ENCODE measurements at regions not wholly inside any gene's neighbourhood (a gene's known extent, or its start where the extent isn't known, plus 50 kb on each side); places are given as distances from the start of the nearest gene placed in this dataset.

DNA sequence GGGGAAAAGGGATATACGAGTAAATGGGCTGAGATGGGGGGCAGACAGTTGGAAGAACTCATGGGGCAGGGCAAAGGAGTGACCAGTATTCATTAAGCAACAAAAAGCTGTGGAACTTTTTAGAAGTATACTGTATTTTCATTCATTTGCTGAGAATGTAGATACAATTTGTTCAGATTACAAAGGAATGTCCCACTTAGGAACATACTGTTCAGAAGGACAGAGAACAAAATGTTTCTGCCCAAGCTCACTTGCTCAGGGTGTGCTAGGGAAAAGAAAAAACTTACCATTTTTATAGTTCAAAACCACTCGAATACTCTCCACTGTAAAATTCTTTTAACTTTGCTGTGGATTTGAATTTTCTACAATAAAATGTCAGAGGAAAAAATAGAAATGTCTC lies 135.2 kb upstream of the AFF2 start:
- no peak for DNase-seq (ENCODE audit: low read depth)
- no peak overlapping the region for H3K4me3 ChIP-seq (ENCODE audit: low read depth, low read length)
- TF ChIP-seq, protein P1, sequence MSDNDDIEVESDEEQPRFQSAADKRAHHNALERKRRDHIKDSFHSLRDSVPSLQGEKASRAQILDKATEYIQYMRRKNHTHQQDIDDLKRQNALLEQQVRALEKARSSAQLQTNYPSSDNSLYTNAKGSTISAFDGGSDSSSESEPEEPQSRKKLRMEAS (IDR thresholded peaks at IDR 0.05; ENCODE audit: low read depth, low read length): no peak
- TF ChIP-seq MYC (IDR thresholded peaks at IDR 0.05; ENCODE audit: low read depth, low read length): no peak
- TF ChIP-seq POLR2A (IDR thresholded peaks at IDR 0.05; ENCODE audit: extremely low read depth, insufficient read length): no peak
- TF ChIP-seq, protein P2, sequence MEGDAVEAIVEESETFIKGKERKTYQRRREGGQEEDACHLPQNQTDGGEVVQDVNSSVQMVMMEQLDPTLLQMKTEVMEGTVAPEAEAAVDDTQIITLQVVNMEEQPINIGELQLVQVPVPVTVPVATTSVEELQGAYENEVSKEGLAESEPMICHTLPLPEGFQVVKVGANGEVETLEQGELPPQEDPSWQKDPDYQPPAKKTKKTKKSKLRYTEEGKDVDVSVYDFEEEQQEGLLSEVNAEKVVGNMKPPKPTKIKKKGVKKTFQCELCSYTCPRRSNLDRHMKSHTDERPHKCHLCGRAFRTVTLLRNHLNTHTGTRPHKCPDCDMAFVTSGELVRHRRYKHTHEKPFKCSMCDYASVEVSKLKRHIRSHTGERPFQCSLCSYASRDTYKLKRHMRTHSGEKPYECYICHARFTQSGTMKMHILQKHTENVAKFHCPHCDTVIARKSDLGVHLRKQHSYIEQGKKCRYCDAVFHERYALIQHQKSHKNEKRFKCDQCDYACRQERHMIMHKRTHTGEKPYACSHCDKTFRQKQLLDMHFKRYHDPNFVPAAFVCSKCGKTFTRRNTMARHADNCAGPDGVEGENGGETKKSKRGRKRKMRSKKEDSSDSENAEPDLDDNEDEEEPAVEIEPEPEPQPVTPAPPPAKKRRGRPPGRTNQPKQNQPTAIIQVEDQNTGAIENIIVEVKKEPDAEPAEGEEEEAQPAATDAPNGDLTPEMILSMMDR (IDR thresholded peaks at IDR 0.05; ENCODE audit: low read depth, low read length): no peak

DNA sequence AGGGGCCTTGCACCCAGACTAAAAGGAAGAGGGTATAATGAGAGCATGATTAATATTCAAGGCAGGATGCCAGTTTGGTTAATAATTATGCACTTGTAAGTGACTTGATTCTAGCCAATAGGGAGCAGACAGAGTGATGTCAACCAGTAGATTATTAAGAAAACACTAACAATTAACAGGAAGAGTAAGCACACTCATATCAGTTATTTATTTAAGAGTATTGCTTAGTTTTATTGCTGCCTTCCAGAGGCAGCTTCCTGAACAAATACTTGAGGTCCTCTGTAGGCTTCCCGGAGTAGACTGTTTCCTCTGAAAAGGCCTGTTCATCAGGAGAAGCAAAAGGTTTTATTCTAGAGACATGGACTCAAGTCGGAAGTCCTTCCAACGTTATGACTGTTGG lies 129.1 kb upstream of the AFF2 start:
- TF ChIP-seq POLR2A (IDR thresholded peaks at IDR 0.05; ENCODE audit: extremely low read depth, insufficient read length): no peak
- TF ChIP-seq, protein P1 (IDR thresholded peaks at IDR 0.05; ENCODE audit: low read depth, low read length): no peak
- TF ChIP-seq, protein P2 (IDR thresholded peaks at IDR 0.05; ENCODE audit: low read depth, low read length): no peak
- no peak for TF ChIP-seq MYC (IDR thresholded peaks at IDR 0.05; ENCODE audit: low read depth, low read length)
- DNase-seq (ENCODE audit: low read depth): no peak
- no peak overlapping the region for H3K4me3 ChIP-seq (ENCODE audit: low read depth, low read length)

DNA sequence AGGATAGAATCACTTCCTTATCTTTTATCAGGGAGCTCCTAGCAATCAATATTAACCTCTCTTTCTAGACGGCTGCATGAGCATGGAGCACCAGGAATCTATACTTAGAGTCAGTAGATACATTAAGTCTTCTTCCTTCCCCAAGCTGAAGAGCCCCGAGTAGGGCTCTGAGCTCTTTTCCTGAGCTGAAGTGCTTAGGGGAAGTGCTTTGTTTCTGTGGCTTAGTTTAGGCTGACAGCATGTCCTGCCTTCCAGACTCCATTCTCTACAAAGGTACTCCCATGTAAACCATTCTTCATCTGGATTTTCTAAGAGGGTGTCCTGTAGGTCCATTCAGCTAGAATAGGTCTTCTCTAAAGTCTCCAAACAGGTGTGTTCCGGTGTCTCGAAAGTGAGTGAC lies 127.5 kb upstream of the AFF2 start:
- TF ChIP-seq MYC (IDR thresholded peaks at IDR 0.05; ENCODE audit: low read depth, low read length) (no peak), POLR2A (IDR thresholded peaks at IDR 0.05; ENCODE audit: extremely low read depth, insufficient read length) (no peak)
- TF ChIP-seq, protein P2 (IDR thresholded peaks at IDR 0.05; ENCODE audit: low read depth, low read length): no peak
- TF ChIP-seq, protein P1 (IDR thresholded peaks at IDR 0.05; ENCODE audit: low read depth, low read length): no peak
- H3K4me3 ChIP-seq (ENCODE audit: low read depth, low read length): no peak overlapping the region
- DNase-seq (ENCODE audit: low read depth): peak; percentile 20

DNA sequence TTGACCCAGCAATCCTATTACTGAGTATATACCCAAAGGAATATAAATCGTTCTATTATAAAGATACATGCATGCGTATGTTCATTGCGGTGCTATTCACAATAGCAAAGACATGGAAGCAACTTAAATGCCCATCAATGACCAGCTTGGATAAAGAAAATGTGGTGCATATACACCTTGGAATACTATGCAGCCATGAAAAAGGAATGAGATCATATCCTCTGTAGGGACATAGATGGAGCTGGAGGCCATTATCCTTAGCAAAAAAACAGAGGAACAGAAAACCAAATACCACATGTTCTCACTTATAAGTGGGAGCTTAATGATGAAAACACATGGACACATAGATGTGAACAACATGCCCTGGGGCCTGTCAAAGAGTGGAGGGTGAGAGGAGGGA lies 124.1 kb upstream of the AFF2 start:
- no peak for DNase-seq (ENCODE audit: low read depth)
- TF ChIP-seq POLR2A (IDR thresholded peaks at IDR 0.05; ENCODE audit: extremely low read depth, insufficient read length) (no peak), MYC (IDR thresholded peaks at IDR 0.05; ENCODE audit: low read depth, low read length) (no peak)
- TF ChIP-seq, protein P1 (IDR thresholded peaks at IDR 0.05; ENCODE audit: low read depth, low read length): no peak
- TF ChIP-seq, protein P2 (IDR thresholded peaks at IDR 0.05; ENCODE audit: low read depth, low read length): no peak
- no peak overlapping the region for H3K4me3 ChIP-seq (ENCODE audit: low read depth, low read length)

DNA sequence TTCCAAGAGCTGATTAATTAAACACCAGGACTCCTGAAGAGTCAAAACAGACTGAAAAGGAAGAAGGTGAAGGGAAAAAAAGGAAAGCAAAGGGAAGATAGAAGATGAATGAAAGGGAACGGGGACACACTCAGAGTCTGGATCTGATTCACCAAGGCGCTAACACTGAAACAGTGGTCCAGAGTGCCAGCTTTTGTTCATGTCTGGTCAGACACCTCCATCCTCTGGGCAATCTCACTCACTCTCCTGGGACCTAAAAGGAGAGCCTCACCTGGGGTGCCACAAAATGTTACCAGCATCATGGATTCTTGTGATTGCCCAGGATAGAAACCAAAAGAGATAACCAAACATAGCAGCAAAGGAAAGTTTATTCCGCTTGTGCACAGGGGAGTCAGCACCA lies 120.3 kb upstream of the AFF2 start:
- H3K4me3 ChIP-seq (ENCODE audit: low read depth, low read length): no peak overlapping the region
- DNase-seq (ENCODE audit: low read depth): peak; percentile 31
- TF ChIP-seq POLR2A (IDR thresholded peaks at IDR 0.05; ENCODE audit: extremely low read depth, insufficient read length): no peak

DNA sequence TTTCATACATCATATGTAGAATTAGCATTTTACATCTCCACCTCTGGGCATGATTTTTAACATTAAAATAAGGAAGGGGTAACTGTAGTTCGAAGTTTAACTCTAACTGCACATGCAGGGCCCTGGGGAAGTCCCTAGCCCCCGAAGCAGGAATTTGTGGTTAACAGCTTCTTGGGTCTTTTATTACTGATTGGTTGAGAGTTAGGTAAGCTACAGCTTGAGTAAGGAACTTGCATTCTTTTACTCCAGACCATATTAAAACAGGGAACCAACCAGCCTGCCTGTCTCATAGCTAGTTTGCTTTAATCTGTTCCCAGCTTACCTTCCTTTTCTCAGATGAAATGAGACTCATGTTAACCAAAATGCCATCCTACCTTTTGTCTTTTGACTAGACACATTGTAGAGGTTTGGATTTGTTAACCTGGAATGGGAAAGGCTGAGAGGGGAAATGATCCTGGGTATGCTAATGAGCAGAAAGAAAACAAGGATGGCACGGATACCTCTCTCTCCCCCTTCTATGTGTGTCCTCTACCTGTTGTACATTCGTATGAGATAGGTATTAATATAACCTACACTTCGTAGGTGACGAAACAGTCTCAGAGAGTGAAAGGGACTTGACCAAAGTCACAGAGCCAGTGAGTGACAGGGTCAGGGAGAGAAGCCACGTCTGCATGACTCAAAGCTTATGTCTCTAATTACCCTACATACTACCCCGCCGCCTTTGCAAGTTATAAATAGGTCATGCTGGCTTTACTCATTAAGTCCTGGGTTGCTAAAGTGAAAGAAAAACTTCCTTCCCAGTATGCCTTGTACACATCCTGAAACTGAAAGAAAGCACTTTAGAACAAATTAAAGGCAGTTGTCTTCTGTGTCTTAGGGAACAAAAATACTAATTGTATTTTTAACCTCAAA lies 119.5 kb upstream of the AFF2 start:
- TF ChIP-seq, protein P1 (IDR thresholded peaks at IDR 0.05; ENCODE audit: low read depth, low read length): peak; percentile 20; the same call in 1 of the 2 replicates
- TF ChIP-seq MYC (IDR thresholded peaks at IDR 0.05; ENCODE audit: low read depth, low read length): no peak
- TF ChIP-seq, protein P2 (IDR thresholded peaks at IDR 0.05; ENCODE audit: low read depth, low read length): no peak
- no peak for TF ChIP-seq POLR2A (IDR thresholded peaks at IDR 0.05; ENCODE audit: extremely low read depth, insufficient read length)
- peak overlapping the region; percentile 59 for H3K4me3 ChIP-seq (ENCODE audit: low read depth, low read length)
- peak; percentile 86 for DNase-seq (ENCODE audit: low read depth)

Measured in NB4 (cell line).